Rectal smooth muscle tissue (tissue), 1 donor: ENCODE measurements at regions not wholly inside any gene's neighbourhood (a gene's known extent, or its start where the extent isn't known, plus 50 kb on each side); places are given as distances from the start of the nearest gene placed in this dataset.

ENCODE experiments used
- H3K27ac ChIP-seq: one replicate; pipeline ENCODE4 v1.7.0; 2013; ENCODE audit warnings: low read depth, low read length, inconsistent platforms
- H3K27me3 ChIP-seq: one replicate; pipeline ENCODE4 v1.7.0; 2013; ENCODE audit warnings: low read length; ENCODE audit not compliant: control insufficient read depth, insufficient read depth
- H3K36me3 ChIP-seq: one replicate; pipeline ENCODE4 v1.7.0; 2013; ENCODE audit warnings: low read length; ENCODE audit not compliant: control insufficient read depth, insufficient read depth
- H3K4me1 ChIP-seq: one replicate; pipeline ENCODE4 v1.7.0; 2013; ENCODE audit warnings: low read length; ENCODE audit not compliant: control insufficient read depth, insufficient read depth
- H3K4me3 ChIP-seq: one replicate; pipeline ENCODE4 v1.7.0; 2013; ENCODE audit warnings: low read length
- H3K9ac ChIP-seq: one replicate; pipeline ENCODE4 v1.7.0; 2013; ENCODE audit warnings: low read length

DNA sequence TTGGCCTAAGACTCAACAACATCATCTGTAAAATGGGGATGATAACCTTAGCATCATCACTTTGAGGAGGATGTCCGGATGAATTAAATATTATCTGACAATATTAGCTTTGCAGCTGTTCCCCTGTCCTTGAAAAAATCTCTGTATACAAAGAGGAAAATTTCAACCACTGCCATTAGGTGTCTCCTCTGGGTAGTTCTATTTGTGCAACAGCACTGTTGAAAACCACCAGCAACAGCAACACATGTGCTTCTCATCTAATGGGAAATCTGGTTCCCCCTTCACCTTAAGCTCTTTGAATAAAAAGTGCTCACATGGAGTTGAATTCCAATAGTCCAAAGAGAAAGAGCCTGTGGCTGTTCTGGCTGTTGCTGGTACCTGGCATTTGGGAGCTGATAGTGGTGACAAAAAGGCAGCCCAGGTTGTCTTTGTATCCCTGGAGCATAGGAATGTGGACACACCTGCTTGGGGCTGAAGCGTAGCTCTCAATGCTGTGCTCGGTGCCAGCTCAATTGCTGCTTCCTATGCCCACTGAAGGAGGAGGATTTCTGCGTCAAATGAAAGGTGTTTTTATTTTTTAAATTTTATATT is 322.1 kb upstream of the MSX2 start:
- Histone ChIP-seq H3K27ac (no peak overlapping the region), H3K4me3 (no peak overlapping the region), H3K9ac (no peak overlapping the region), H3K4me1 (no peaks in the 10 kb centered on the region), H3K27me3 (no peaks in the 10 kb centered on the region), H3K36me3 (no peaks in the 10 kb centered on the region)

DNA sequence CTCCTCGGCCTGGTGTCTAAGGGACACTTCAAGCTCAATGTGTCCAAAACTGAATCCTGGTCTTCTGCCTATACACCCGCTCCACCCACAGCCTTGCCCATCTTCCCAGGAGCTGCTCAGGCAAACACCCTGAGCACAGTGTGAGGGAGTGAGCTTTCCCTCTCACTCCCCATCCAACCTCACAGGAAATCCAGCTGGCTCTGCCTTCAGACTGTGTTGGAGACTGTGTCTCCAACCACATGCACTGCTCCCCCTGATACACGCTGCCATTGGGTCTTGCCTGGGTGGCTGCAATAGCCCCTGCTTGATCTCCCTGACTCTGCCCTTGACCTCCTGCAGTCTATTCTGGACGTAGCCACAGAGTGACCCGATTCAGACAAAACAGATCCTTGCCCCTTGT is 319.5 kb upstream of the MSX2 start:
- no peak overlapping the region for H3K4me3 ChIP-seq
- no peaks in the 10 kb centered on the region for H3K4me1 ChIP-seq
- no peak overlapping the region for H3K9ac ChIP-seq
- H3K27me3 ChIP-seq, result no peaks in the 10 kb centered on the region
- no peak overlapping the region for H3K27ac ChIP-seq
- no peaks in the 10 kb centered on the region for H3K36me3 ChIP-seq

DNA sequence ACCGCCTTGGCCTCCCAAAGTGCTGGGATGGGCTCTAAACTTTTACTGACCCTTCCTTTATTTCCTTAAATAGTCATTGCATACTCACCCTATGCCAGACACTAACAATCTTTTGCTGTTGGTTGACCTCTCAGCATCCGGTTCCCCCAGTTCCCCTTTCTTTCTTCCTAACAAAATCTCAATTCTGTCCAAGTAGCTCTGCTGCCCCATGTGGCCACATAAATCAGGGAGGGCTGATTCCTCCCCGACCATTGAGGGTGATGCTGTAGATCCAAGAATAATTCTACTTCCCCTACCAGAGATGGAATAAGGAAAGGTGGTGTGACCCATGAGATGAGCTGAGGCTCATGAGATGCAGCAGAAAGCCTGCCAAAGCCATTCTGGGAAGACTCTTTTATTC is 315.3 kb upstream of the MSX2 start:
- H3K27me3 ChIP-seq, result no peaks in the 10 kb centered on the region
- H3K9ac ChIP-seq, result no peak overlapping the region
- no peaks in the 10 kb centered on the region for H3K4me1 ChIP-seq
- no peak overlapping the region for H3K27ac ChIP-seq
- H3K4me3 ChIP-seq, result no peak overlapping the region
- no peaks in the 10 kb centered on the region for H3K36me3 ChIP-seq

DNA sequence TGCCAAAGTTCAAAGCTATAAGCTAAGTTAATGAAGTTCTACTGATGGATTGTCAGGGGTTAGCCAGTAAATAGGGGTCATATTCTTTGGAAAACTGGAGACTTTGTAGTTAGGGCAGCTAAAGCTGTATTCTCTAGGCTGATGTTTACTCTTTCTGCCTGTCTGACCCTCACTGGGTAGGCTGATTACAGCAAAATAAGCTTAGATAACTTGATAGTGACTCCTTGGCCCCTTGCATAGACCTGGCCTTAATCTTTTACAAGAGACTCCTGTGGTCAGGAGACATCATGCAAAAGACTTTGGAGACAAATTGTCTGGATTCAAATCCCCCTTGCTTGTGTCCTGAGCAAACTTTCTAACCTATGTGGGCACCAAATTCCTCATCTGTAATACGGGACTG is 314.4 kb upstream of the MSX2 start:
- no peak overlapping the region for H3K4me3 ChIP-seq
- no peaks in the 10 kb centered on the region for H3K27me3 ChIP-seq
- no peak overlapping the region for H3K9ac ChIP-seq
- H3K4me1 ChIP-seq, result no peaks in the 10 kb centered on the region
- H3K27ac ChIP-seq, result no peak overlapping the region
- no peaks in the 10 kb centered on the region for H3K36me3 ChIP-seq

DNA sequence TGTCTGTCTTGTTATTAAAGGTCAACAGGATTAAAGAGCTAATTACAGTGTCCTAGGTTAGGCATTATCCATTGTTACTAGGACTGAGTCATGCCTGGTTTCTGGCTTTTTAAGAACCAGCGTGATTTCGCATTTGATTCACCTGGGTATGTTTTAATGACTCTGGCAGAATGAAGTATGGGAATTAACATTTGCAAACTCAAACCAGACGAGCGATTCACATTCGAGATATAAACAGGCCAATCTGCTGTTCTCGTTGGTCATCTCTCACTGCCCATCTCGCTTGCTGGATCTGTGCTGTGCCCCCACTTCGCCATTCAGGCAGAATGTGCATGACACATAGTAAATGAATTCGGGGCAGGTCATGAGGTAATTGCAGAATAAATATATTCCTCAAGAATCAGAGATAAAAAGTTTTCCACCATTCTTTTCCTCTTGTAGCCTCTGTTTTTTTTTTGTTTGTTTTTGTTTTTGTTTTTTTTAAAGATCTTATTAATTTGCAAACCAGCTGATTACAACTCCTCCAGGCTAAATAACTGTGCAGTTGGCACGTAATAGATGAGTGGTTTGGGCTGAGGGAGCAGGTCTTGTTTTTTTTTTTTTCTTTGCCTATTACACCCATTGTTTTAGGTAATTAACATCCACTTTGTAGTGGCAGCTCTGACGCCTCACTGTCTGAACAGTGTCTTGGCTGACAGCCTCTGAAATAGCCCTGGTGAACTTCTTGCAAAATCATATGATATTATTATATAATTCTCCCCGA is 313.5 kb upstream of the MSX2 start:
- no peak overlapping the region for H3K27ac ChIP-seq
- no peaks in the 10 kb centered on the region for H3K36me3 ChIP-seq
- no peak overlapping the region for H3K4me3 ChIP-seq
- no peak overlapping the region for H3K9ac ChIP-seq
- no peaks in the 10 kb centered on the region for H3K27me3 ChIP-seq
- H3K4me1 ChIP-seq, result no peaks in the 10 kb centered on the region

DNA sequence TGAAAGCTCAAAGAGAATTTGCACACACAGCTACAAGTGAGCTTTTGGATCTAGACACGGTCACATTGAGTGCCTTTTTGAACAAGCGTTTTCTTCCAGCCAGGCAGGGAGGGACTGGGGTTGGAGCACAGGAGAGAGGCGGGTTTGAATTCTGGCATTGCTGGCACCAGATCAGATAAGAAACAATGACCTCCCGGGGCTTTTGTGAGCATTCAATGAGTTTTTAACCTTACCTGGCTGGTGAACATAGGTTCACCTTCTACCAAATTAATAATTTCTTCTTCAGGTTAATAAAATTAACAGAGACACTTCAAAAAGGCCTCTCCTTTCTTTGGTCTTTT is 312.9 kb upstream of the MSX2 start:
- Histone ChIP-seq H3K27ac (no peak overlapping the region), H3K27me3 (no peaks in the 10 kb centered on the region), H3K9ac (no peak overlapping the region), H3K36me3 (no peaks in the 10 kb centered on the region), H3K4me1 (no peaks in the 10 kb centered on the region), H3K4me3 (no peak overlapping the region)

DNA sequence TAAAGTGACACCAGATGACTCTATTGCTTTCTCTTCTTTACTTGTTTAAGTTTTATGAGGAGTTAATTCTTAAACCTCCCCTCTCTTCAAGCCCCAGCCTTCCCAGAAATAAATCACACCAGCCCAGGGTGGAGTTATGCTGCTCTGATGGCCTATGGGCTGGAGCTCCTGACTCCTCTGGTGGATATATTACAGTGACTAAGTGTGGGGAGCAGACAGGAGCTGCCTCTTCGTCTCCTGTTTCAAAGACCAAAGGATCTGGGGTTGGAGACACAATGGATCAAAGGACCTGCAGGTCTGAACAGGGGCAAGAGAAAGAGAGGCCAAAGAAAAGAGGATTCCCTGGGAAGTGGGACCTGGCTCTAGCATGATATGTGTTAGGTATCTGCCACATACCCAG is 312.0 kb upstream of the MSX2 start:
- no peak overlapping the region for H3K9ac ChIP-seq
- H3K27me3 ChIP-seq, result no peaks in the 10 kb centered on the region
- no peak overlapping the region for H3K27ac ChIP-seq
- no peaks in the 10 kb centered on the region for H3K4me1 ChIP-seq
- no peak overlapping the region for H3K4me3 ChIP-seq
- H3K36me3 ChIP-seq, result no peaks in the 10 kb centered on the region

DNA sequence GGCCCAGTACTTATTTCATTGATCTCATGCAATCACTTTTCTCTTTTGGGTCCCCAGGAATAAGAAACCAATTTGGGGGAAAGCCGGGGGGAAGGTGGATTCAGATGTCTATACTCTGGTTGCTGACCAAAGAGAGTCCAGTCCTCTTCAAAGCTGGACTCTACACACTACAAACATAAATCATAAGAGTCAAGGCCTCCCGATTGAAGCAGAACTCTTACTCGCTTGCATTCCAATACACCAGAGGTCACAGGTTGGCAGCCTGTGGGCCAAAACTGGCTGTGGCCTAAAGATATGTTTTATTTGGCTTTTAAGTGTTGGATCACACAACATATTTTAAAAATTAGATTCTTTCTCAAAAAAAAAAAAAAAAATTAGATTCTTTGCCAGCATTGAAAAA is 311.4 kb upstream of the MSX2 start:
- Histone ChIP-seq H3K4me3 (no peak overlapping the region), H3K27ac (no peak overlapping the region), H3K4me1 (no peaks in the 10 kb centered on the region), H3K36me3 (no peaks in the 10 kb centered on the region), H3K9ac (no peak overlapping the region), H3K27me3 (no peaks in the 10 kb centered on the region)

DNA sequence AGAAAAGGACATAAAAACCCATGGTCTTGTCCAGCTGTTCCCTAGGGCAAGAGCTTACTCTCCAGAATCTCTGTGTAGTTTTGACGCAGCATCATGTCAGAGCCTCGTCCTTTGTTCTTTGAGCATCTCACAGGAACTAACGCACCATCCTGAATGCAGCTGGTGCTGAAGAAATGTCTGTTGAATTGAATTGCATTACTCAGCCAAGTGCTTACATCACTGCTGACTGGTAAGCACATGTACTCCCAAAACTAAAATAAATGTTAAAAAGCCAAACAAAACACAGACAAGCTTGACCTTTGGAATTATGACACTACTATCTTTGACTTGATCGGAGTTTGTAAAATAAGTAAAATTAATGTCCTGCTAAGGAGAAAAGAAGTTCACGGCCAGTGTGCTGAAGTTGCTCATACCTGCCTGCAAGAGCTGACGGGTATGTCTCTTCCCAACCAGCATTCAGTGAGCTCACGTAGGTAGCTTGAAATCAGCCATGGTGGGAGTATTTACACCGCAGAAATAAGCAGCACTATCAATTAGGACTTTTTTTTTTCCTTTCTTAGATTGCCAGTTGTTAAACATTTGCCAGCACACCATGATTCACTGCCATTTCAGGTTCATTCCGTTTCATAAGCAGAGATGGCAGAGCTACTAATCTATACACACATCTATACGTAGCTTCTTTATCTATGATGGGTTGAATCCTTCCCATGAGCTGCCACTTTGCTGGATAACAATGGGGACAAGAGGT is 310.6 kb upstream of the MSX2 start:
- Histone ChIP-seq H3K27ac (no peak overlapping the region), H3K4me1 (no peaks in the 10 kb centered on the region), H3K9ac (no peak overlapping the region), H3K36me3 (no peaks in the 10 kb centered on the region), H3K4me3 (no peak overlapping the region), H3K27me3 (no peaks in the 10 kb centered on the region)

DNA sequence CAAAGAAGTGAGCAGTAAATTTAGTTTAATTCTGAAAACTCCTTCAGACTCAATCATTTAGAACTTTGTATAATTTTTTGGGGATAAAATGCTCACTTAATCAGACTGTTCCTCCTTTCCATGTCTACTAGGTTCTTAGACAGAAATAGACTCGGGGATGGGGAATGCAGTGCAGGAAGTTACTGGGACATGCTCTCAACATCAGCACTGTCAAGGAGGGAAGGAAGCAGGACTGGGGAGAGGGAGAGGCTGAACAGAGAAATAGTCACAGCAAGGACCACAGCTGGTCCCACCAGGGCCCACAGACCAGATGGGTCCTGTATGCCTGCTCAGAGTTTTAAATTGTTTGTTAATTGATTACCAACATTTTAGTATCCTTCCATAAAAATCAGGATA is 310.1 kb upstream of the MSX2 start:
- Histone ChIP-seq H3K9ac (no peak overlapping the region), H3K4me1 (no peaks in the 10 kb centered on the region), H3K27me3 (no peaks in the 10 kb centered on the region), H3K36me3 (no peaks in the 10 kb centered on the region), H3K4me3 (no peak overlapping the region), H3K27ac (no peak overlapping the region)

DNA sequence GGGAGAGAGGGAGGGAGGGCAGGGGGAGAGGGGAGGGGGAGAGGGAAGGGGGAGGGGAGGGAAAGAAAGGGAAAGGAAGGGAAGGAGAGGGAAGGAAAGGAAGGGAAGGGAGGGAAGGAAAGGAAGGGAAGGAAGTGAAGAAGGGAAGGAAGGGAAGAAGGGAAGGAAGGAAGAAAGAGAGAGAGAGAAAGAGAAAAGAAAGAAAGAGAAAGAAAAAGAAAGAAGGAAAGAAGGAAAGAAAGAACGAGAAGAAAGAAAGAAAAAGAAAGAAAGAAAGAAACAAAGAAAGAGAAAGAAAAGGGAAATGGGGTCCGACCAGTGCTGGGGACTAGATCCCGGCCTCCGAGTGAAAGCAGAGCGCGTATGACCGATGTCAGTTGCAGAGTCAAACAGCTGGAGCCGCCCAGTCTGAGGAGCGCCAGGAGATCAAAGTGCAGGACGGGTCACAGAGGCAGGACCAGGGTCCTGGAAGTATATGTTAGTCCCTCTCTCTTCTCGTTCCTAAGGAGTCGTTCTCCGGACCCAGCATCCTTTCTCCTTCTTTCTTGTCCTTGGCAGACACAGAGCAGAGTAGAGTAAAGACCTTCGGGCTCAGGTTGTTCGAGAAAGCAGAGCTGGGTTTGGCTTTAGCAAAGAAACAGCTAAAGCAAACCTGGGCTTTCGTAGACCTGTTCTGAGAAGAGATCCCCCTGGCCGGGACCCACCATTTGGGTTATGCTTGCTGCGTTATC is 305.4 kb upstream of the MSX2 start:
- no peak overlapping the region for H3K4me3 ChIP-seq

DNA sequence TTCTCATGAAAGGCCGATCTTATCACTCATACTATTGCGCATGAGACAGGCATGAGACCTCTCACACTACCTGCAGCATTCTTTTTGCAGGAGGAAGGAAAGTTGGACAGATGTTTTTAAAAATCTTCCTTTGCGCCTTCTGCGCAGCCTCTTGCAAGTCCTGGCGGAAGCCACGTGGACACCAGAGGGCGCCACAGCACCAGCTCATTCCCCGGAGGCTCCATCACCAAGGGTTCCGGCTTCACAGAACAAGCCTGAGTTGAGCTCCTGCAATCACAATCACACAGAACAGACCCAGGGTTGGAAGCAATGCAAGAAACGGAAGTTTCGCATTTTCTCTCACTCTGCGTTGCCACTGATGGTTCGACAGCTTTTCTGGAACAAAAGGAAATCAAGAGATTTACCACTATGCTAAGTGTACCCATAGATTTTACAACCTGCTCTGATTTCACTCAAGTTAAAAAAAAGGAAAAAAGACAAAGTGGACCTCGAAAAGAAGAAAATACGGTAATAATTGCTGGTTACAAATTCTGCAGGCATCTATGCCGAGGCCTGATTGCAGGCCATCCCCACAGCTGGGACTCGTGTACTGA is 304.7 kb upstream of the MSX2 start:
- Histone ChIP-seq H3K27ac (no peak overlapping the region), H3K4me3 (no peak overlapping the region), H3K4me1 (no peaks in the 10 kb centered on the region), H3K27me3 (no peaks in the 10 kb centered on the region), H3K9ac (no peak overlapping the region), H3K36me3 (no peaks in the 10 kb centered on the region)

More for the DNA sequence above, 305.4 kb upstream of the MSX2 start:
- Histone ChIP-seq H3K36me3 (no peaks in the 10 kb centered on the region), H3K9ac (no peak overlapping the region), H3K27ac (no peak overlapping the region), H3K27me3 (no peaks in the 10 kb centered on the region), H3K4me1 (no peaks in the 10 kb centered on the region)
